ENCODE measurements at regions not wholly inside any gene's neighbourhood (a gene's known extent, or its start where the extent isn't known, plus 50 kb on each side); places are given as distances from the start of the nearest gene placed in this dataset.

DNA sequence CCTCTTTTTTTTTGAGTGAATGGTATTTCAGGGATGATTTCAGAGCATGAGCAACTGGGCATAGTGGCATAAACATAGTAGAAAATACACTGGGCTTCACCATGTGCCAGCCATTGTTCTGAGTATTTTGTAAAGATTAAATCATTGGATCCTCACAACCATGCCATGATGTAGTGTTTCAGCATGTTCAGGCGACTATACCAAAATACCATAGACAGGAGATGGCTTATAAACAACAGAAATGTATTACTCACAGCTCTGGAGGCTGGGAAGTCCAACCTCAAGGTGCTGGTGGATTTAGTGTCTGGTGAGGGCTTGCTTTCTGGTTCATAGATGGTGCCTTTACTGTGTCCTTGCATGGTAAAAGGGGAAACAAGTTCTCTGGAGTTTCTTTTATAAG is 101.5 kb upstream of the KL start:
- no peak overlapping the region for H3K27ac ChIP-seq (ENCODE audit: low read length)
- ATAC-seq (no peak), DNase-seq (ENCODE audit: low read depth, low spot score) (no peak)
- H3K36me3 ChIP-seq (ENCODE audit: control insufficient read depth, insufficient read depth, low read length) = no peaks in the 10 kb centered on the region
- in situ Hi-C loops (cut with HindIII; ENCODE audit: low pct_unique_long_range_greater_than_20kb, low sequenced_read_pairs) = no loop called here
- no peak for TF ChIP-seq SIN3A (IDR thresholded peaks at IDR 0.05; ENCODE audit: borderline replicate concordance, insufficient read depth, low read depth, low read length)
- no peak for TF ChIP-seq TCF7L2 (IDR thresholded peaks at IDR 0.05; ENCODE audit: low read depth, low read length)
- TF ChIP-seq, protein P1, sequence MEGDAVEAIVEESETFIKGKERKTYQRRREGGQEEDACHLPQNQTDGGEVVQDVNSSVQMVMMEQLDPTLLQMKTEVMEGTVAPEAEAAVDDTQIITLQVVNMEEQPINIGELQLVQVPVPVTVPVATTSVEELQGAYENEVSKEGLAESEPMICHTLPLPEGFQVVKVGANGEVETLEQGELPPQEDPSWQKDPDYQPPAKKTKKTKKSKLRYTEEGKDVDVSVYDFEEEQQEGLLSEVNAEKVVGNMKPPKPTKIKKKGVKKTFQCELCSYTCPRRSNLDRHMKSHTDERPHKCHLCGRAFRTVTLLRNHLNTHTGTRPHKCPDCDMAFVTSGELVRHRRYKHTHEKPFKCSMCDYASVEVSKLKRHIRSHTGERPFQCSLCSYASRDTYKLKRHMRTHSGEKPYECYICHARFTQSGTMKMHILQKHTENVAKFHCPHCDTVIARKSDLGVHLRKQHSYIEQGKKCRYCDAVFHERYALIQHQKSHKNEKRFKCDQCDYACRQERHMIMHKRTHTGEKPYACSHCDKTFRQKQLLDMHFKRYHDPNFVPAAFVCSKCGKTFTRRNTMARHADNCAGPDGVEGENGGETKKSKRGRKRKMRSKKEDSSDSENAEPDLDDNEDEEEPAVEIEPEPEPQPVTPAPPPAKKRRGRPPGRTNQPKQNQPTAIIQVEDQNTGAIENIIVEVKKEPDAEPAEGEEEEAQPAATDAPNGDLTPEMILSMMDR (IDR thresholded peaks at IDR 0.05) = no peak
- TF ChIP-seq POLR2AphosphoS5 (IDR thresholded peaks at IDR 0.05; ENCODE audit: low read depth, low read length) = no peak
- TF ChIP-seq, protein P2, sequence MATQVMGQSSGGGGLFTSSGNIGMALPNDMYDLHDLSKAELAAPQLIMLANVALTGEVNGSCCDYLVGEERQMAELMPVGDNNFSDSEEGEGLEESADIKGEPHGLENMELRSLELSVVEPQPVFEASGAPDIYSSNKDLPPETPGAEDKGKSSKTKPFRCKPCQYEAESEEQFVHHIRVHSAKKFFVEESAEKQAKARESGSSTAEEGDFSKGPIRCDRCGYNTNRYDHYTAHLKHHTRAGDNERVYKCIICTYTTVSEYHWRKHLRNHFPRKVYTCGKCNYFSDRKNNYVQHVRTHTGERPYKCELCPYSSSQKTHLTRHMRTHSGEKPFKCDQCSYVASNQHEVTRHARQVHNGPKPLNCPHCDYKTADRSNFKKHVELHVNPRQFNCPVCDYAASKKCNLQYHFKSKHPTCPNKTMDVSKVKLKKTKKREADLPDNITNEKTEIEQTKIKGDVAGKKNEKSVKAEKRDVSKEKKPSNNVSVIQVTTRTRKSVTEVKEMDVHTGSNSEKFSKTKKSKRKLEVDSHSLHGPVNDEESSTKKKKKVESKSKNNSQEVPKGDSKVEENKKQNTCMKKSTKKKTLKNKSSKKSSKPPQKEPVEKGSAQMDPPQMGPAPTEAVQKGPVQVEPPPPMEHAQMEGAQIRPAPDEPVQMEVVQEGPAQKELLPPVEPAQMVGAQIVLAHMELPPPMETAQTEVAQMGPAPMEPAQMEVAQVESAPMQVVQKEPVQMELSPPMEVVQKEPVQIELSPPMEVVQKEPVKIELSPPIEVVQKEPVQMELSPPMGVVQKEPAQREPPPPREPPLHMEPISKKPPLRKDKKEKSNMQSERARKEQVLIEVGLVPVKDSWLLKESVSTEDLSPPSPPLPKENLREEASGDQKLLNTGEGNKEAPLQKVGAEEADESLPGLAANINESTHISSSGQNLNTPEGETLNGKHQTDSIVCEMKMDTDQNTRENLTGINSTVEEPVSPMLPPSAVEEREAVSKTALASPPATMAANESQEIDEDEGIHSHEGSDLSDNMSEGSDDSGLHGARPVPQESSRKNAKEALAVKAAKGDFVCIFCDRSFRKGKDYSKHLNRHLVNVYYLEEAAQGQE (IDR thresholded peaks at IDR 0.05; ENCODE audit: insufficient read depth in 1 of 2, low read depth in 2 of 2, low read length in 1 of 2) = no peak
- intact Hi-C loops (cut with micrococcal nuclease; ENCODE audit: unreplicated experiment) = no loop called here
- POLR2A ChIA-PET = no interaction called here
- no peak overlapping the region for H3K4me3 ChIP-seq (ENCODE audit: low read depth in 2 of 2, low read length in 2 of 2)
- CTCF ChIA-PET = interaction anchor here (0.6 kb wide), 1 partner anchor 32 kb away, joined by 6 read pairs; no protein-coding TSS in a partner anchor
- BruUV-seq (replicated peaks) = no TSS peak
- no peaks in the 10 kb centered on the region for H3K27me3 ChIP-seq (ENCODE audit: control insufficient read depth, insufficient read depth, low read length)
- H3K9me3 ChIP-seq (ENCODE audit: control insufficient read depth, insufficient read depth, low read depth, low read length) = 0 out of 2 replicates have a peak, but pooled peaks cover 7% of the 10 kb centered on the region
- H3K4me1 ChIP-seq (ENCODE audit: control insufficient read depth, insufficient read depth, low read length) = no peaks in the 10 kb centered on the region

DNA sequence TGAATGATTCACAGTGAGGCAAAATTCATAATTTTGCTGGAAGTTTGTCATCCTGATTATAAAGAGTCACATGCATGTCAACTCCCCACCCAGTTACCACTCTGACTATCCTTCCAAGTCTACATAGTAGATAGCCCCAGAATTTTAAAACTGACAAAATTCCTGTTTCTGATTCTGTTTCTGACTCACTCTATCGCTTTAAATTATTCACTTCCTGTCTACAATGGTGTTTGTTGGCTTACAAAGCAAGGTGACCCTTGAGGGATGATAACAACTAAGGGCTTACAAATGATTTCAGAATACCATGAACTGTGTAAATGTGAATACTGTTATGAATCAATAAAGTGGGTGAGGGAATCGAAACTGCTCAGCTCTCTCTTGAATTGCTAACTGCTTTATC is 98.7 kb upstream of the KL start:
- H3K9me3 ChIP-seq (ENCODE audit: control insufficient read depth, insufficient read depth, low read depth, low read length) = 0 out of 2 replicates have a peak, but pooled peaks cover 7% of the 10 kb centered on the region
- H3K4me1 ChIP-seq (ENCODE audit: control insufficient read depth, insufficient read depth, low read length) = no peaks in the 10 kb centered on the region
- CTCF ChIA-PET = no interaction called here
- no peaks in the 10 kb centered on the region for H3K27me3 ChIP-seq (ENCODE audit: control insufficient read depth, insufficient read depth, low read length)
- intact Hi-C loops (cut with micrococcal nuclease; ENCODE audit: unreplicated experiment) = no loop called here
- BruUV-seq (replicated peaks) = no TSS peak
- TF ChIP-seq TCF7L2 (IDR thresholded peaks at IDR 0.05; ENCODE audit: low read depth, low read length) (no peak), POLR2AphosphoS5 (IDR thresholded peaks at IDR 0.05; ENCODE audit: low read depth, low read length) (no peak)
- TF ChIP-seq, protein P2 (IDR thresholded peaks at IDR 0.05; ENCODE audit: insufficient read depth in 1 of 2, low read depth in 2 of 2, low read length in 1 of 2) = no peak
- H3K4me3 ChIP-seq (ENCODE audit: low read depth in 2 of 2, low read length in 2 of 2) = no peak overlapping the region
- in situ Hi-C loops (cut with HindIII; ENCODE audit: low pct_unique_long_range_greater_than_20kb, low sequenced_read_pairs) = no loop called here
- DNase-seq (ENCODE audit: low read depth, low spot score) = no peak
- POLR2A ChIA-PET = no interaction called here
- no peak for ATAC-seq
- H3K27ac ChIP-seq (ENCODE audit: low read length) = no peak overlapping the region
- no peaks in the 10 kb centered on the region for H3K36me3 ChIP-seq (ENCODE audit: control insufficient read depth, insufficient read depth, low read length)

Measured in Panc1 (cell line).